HFFc6 (cell line): ENCODE measurements at regions not wholly inside any gene's neighbourhood (a gene's known extent, or its start where the extent isn't known, plus 50 kb on each side); places are given as distances from the start of the nearest gene placed in this dataset.
"Not testable (repeated sequence)": the region's sequence is repeated elsewhere in the genome, so short reads cannot be mapped to it uniquely, and the experiment has no call there.

Experiments used
- DNase-seq: peaks from one replicate; pipeline ENCODE4 v3.0.0-alpha.2; 2018
- H3K27ac Mint-ChIP-seq: 2 replicates; pipeline ENCODE4 v1.8.0; 2020; ENCODE audit warnings: mild to moderate bottlenecking, mixed read lengths
- H3K27me3 Mint-ChIP-seq: 2 replicates; pipeline ENCODE4 v1.8.0; 2021; ENCODE audit warnings: mild to moderate bottlenecking, moderate library complexity, mixed read lengths; ENCODE audit not compliant: insufficient read depth
- H3K36me3 Mint-ChIP-seq: 2 replicates; pipeline ENCODE4 v1.8.0; 2021; ENCODE audit warnings: low read depth, mixed read lengths
- H3K4me1 Mint-ChIP-seq: 2 replicates; pipeline ENCODE4 v1.8.0; 2020; ENCODE audit warnings: low read depth, mixed read lengths
- H3K4me3 Mint-ChIP-seq: 2 replicates; pipeline ENCODE4 v1.8.0; 2020; ENCODE audit warnings: mild to moderate bottlenecking, moderate library complexity, mixed read lengths
- H3K9me3 Mint-ChIP-seq: 2 replicates; pipeline ENCODE4 v1.8.0; 2020; ENCODE audit warnings: mild to moderate bottlenecking, mixed read lengths
- CTCF ChIP-seq: fragments of 200-600 bp; sonication (generic); IDR thresholded peaks from 2 replicates; pipeline ENCODE4 v1.5.0; 2021; ENCODE audit warnings: antibody characterized with exemption, mild to moderate bottlenecking

DNA sequence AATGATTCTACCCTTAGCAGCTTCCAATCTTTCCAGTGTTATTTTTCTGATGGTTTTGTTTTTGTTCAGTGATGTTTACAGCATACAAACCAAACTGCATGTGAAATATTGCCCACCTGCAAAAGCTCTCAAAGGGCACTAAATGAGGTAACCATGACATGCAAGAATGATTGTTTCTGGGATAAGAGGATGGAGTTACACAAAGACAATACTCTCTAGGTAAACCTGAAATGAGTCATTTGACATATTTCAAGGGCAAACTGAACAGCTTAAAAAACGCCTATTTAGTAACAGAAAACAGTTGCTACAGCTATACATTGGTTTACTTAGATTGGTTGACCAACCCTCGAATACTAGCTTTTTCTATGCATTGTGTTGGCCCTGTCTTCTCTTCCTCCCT, 481.7 kb downstream of the ZPLD1 start:
- H3K27ac Mint-ChIP-seq: no peak overlapping the region

GRCh38 chr3:102926618-102927017, 491.8 kb downstream of the ZPLD1 start:
- no peak for TF ChIP-seq CTCF
- Mint-ChIP-seq H3K27me3 (no peaks in the 10 kb centered on the region), H3K36me3 (no peaks in the 10 kb centered on the region), H3K9me3 (peaks cover 44% of the 10 kb centered on the region), H3K27ac (no peak overlapping the region), H3K4me1 (no peaks in the 10 kb centered on the region), H3K4me3 (no peak overlapping the region)
- no peak for DNase-seq

More for the DNA sequence above, 481.7 kb downstream of the ZPLD1 start:
- Mint-ChIP-seq H3K36me3 (no peaks in the 10 kb centered on the region), H3K9me3 (peaks cover 42% of the 10 kb centered on the region), H3K4me1 (no peaks in the 10 kb centered on the region), H3K4me3 (no peak overlapping the region), H3K27me3 (no peaks in the 10 kb centered on the region)
- TF ChIP-seq CTCF: no peak
- DNase-seq: no peak

GRCh38 chr3:102933377-102933776, 498.6 kb downstream of the ZPLD1 start:
- Mint-ChIP-seq H3K4me3 (no peak overlapping the region), H3K36me3 (peaks cover 4% of the 10 kb centered on the region; the same call in 1 of the 2 replicates), H3K4me1 (no peaks in the 10 kb centered on the region), H3K9me3 (peaks cover 21% of the 10 kb centered on the region), H3K27ac (no peak overlapping the region), H3K27me3 (no peaks in the 10 kb centered on the region)
- no peak for TF ChIP-seq CTCF
- DNase-seq: no peak

DNA sequence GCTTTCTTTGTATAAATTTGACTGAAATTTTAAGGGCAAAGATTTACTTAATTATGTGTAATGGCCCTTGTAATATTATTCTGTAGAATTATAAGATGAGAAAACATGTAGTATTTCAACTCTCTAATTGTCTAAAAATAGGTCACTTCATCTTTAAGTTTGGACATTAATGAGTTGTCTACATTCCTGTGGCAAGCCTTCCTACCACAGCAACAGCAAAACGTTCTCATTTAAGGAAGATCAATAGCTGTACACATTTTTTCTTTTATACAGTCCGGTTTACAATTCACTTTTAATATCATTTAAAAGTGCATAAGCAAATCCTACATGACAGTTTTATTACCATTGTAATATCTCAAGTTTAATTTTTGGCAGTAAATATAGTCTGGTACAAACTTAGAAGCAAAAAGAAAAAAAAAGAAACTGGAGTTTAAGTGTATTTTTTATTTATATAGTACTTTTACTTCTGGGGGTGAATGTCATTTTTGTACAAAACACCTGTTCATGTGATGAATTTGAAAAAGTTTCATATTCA, 501.8 kb downstream of the ZPLD1 start:
- DNase-seq: no peak
- Mint-ChIP-seq H3K4me1 (no peaks in the 10 kb centered on the region), H3K27ac (no peak overlapping the region), H3K9me3 (peaks cover 21% of the 10 kb centered on the region), H3K27me3 (no peaks in the 10 kb centered on the region), H3K36me3 (peaks cover 4% of the 10 kb centered on the region; the same call in 1 of the 2 replicates), H3K4me3 (no peak overlapping the region)
- TF ChIP-seq CTCF: no peak

DNA sequence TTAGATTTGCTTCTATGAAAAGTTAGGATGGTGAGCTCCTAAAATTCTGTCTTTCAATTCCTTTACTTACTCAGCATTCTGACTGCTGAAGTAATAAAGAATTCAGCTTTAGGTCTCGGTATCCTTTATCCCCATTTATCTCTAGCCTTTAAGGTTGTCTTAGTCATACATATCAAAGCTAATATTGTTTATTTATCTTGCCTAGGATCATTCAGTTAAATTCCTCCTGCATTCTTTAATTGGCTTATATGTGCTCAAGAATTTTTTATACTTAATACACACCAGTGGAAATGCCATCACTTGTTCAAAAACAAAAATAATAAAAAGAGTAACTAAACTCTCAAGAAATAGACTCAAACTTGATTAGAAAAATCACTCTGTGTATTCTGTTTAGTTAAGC, 507.0 kb downstream of the ZPLD1 start:
- no peak for TF ChIP-seq CTCF
- H3K4me1 Mint-ChIP-seq: no peaks in the 10 kb centered on the region
- no peaks in the 10 kb centered on the region for H3K27me3 Mint-ChIP-seq
- no peak for DNase-seq
- no peak overlapping the region for H3K27ac Mint-ChIP-seq
- 0 out of 2 replicates have a peak, but pooled peaks cover 5% of the 10 kb centered on the region for H3K9me3 Mint-ChIP-seq
- H3K4me3 Mint-ChIP-seq: no peak overlapping the region
- no peaks in the 10 kb centered on the region for H3K36me3 Mint-ChIP-seq

DNA sequence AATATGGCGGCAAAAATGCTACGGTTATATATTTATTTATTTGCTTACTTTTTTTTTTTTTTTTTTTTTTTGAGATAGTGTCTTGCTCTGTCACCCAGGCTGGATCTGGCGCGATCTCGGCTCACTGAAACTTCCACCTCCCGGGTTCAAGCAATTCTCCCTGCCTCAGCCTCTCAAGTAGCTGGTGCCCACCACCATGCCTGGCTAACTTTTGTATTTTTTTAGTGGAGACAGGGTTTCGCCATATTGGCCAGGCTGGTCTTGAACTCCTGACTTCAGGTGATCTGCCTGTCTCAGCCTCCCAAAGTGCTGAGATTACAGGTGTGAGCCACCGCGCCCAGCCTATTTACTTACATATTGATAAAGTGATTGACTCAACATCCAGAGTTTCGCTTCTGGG, 511.6 kb downstream of the ZPLD1 start:
- peaks cover 22% of the 10 kb centered on the region for H3K9me3 Mint-ChIP-seq
- H3K27ac Mint-ChIP-seq, H3K4me1 Mint-ChIP-seq, H3K36me3 Mint-ChIP-seq, H3K27me3 Mint-ChIP-seq, H3K4me3 Mint-ChIP-seq, DNase-seq: not testable (repeated sequence)
